Kidney tubule cell (primary cell): ENCODE measurements at regions not wholly inside any gene's neighbourhood (a gene's known extent, or its start where the extent isn't known, plus 50 kb on each side); places are given as distances from the start of the nearest gene placed in this dataset.

Source experiments
- DNase-seq: peaks from one replicate; pipeline ENCODE4 v3.0.0-alpha.2; 2018; ENCODE audit warnings: low spot score

DNA sequence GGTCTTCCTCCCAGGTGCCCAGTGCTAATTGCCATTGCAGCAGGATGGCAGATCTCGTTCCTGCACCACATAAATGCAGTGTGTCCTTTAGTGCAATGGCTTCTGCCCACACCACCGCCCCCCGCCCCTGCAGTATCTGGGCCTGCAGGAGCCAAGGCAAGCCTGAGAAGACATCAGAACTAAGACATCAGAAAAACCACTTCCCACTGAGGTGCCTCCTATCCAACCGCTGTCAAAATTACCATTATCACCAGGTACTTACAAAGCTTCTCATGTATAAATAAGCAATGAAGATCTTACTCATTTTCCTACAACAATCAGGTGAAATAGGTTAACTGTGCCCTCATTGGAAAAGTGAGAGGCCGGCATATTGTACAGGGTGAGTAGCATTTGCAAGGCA is 228.8 kb downstream of the FBXO15 start:
- DNase-seq = no peak

DNA sequence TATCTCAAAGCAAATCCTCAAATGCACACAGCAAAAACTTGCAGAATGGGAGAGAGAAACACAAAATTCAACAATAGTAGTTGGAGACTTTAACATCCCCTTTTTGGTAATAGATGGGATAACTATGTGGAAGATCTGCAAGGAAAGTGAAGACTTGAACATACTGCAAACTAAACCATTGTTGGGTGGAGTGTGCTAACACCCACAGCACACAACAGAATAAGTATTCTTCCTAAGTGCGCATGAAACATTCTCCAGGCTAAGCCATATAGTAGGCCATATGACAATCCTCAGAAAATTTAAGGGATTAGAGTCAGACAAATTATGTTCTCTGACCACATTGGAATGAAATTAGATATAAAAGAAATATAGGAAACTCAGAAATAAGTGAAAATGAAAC is 230.6 kb downstream of the FBXO15 start:
- no peak for DNase-seq

DNA sequence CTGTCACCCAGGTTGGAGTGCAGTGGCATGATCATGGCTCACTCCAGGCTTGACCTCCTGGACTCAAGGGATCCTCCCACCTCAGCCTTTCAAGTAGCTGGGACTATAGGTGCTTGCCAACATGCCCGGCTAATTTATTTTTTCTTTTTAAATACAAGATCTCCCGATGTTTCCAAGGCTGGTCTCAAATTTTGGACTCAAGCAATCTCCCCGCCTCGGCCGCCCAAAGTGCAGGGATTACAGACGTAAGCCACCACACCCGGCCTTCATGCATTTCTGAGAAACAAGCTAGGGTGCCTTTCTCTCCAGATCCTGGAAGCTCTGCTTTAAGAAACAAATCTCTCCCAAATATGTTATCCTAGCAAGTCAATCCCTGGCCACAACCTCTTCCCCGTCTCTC is 234.1 kb downstream of the FBXO15 start:
- DNase-seq = no peak

DNA sequence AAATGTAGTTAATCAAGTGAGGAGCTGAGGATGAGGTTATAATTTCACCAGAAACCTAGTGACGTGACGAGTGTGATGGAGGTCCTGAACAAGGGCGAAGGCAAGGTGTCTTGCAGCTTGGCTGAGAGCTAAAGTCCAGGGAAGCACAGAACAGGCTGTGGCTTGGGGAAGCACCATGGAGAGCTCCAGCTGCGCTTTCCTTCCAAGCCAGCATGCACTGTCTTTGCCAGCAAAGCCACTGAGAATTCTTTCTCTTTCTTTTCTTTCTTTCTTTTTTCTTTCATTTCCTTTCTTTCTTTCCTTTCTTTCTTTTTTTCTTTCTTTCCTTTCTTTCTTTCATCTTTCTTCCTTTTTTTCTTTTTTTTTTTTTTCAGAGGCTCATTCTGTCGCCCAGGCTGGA is 239.3 kb downstream of the FBXO15 start:
- peak; percentile 28 for DNase-seq

DNA sequence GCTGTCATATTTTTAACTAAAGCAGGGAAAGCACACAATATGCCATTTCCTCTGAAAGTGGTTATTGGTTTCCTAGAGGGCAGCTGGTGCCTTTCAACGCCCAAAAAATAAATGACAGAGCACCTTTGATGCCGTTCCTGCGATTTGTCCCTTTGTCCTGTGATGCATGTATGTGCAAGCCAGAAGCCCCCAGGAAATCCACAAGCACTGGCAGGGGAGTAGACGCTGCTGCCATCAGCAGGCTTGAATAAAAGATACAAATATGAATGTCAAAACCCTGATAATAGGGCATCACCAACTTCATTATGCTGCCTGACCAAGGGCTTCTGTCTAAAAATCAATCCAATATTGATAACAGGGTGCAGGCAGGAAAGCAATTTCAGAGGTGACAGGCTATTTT is 246.1 kb downstream of the FBXO15 start:
- no peak for DNase-seq

DNA sequence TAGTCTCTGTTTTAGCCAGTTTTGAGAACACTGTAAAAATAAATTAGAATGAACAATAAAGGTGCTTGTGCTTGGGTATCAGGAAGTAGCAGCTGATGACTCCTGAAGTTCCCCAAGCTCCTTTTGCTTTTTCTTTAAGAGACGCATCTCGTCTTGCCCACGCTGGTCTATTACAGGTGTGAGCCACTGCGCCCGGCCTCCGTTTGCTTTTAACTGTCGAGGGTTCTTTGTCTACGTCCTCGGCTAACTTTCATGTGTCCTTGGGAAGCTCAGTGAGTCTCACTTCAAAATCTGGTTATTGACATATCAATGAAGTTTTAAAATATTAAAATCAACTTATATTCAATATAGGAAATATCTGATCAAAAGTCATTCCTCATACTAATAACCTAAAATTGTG is 246.5 kb downstream of the FBXO15 start:
- DNase-seq = no peak

DNA sequence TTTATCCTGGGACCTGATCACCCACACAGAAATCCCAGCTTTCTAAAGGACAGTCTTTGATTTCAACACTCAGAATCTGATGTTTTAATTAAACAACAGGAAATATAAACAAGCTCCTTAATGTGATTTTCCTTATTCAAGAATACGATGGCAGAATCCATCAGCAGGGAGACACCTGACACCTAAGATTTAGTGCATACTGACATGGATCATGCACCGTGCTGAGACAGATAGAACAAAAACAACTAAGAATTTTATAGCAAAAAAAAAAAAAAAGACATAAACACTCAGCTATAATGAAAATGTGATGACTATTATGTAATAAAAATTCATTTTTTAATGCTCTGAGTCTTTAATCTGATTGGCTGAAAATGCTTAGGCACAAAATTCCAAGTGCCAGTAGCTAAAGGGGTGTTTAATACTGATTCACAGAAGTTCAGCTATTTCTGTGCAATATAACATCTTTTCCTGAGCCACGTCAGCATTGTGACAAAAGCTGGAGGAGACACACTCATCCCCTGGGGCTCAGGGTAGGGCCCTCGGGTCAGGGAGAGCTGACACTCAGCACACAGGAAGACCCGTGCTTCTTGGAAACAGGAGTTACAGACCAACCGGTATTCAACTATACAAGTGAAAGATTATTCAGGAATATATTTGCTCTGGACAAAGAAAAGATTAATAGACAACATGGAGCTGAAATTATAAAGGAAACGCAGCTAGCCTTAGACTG is 247.4 kb downstream of the FBXO15 start:
- DNase-seq = no peak

DNA sequence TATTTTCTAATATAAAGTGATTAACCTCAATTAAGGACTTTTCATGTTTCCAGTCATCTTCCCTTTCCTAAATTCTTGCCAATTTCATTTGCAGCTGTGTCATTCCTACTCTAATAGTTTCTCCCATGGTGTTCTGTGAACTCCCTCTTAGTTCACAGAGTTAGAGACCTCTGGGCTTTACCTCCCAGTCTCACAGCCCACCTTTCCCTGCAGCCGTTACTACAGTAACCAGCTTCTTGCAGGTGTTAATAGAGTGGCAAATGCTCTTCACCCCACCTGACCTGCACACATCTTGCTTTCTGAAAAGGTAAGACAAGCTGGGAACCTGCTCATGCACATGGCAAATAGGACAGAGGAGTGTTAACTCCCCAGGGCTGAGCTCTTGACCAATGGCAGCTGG is 250.1 kb downstream of the FBXO15 start:
- no peak for DNase-seq

DNA sequence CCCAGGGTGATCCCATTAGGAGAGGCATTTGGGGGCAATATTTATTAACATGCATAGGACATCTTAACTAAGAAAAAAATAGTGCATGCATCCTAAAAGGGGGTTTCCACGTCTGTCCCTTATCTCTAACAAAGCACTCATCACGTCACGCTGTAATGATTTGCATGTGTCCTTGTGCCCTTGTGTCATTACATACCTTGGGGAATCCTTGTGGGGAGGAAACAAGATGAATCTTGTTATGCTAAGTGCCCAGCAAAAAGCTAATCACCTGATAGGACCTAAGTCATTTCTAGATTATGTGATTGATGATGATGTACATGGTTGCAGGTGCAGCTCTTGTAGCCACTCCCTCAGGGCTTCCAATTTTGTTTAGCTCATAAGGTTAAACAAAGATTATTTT is 250.9 kb downstream of the FBXO15 start:
- DNase-seq = no peak

DNA sequence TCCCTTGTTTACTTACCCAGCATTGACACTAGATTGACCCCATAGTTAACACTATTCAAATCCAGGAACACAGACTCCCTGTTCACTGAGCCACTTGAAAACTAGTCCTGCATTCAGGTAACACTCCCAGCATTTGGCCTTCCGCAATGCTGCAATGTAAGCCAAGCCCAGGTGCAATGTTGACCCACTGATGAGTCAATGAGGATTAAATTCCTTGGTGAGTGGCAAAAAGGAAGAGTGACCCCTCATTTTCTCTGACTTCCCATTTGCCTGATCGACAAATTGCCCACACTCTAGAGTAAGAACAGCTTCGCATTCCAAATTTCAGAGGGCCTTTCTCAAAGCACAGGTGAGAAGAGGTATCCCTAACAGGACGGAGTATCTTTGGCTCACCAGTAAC is 251.9 kb downstream of the FBXO15 start:
- DNase-seq = peak; percentile 61

DNA sequence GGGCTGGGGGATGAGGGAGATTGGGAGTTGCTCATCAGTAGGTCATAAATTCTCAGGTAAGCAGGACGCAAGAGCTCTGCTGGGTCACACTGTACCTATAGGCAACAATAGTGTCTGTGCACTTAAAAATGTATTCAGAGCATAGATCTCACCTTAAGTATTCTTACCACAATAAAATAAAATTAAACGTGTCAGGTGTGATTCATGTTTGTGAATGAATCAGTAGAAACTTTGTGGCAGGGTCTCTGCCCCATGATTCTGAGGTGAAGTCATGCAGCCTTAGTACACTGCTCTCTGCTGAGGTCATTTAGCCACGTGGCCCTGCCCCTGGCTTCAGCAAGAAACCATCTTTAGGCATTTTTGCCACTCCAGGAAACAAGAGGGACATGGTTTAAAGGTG is 253.8 kb downstream of the FBXO15 start:
- peak; percentile 83 for DNase-seq

DNA sequence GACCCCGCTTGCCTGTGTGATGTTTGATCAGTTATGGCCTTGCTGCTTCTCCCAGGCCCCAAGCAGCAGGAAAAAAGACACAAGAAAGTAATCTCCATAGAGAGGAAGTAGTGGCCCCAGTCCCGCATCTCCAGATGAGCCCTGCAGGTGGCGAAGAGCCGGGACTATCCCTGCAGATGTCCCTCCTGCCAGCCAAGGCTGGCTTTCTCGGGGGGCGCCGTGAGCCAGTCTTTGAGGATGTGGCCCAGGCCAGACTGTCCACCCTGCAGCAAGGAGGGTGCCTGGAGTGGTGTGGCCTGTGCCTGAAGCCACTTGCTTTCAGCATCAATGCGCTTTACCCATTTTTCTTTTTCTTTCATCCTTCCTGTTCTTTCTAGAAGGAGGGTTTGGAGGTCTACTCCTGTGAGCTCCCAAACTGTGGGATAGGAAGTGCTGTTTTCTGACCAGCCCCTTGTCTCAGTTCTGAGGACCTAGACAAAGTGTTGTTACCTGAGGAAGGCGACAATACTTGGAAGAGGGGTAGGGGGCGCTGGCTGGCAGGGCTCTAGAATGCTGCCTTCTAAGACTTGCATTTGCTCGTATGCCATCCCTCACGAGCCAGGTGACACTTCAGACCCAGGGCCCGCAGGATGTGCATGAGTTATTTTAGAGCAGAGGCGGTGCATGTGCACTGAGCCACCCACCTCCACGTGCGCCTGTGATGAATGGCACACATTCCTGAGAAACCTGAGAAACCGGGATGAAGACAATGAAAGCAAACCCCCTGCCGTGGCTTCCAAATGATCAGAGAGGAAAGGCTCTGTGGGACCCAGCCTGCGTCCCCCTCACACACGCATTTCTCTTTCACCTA is 255.8 kb downstream of the FBXO15 start:
- peak; percentile 77 for DNase-seq

DNA sequence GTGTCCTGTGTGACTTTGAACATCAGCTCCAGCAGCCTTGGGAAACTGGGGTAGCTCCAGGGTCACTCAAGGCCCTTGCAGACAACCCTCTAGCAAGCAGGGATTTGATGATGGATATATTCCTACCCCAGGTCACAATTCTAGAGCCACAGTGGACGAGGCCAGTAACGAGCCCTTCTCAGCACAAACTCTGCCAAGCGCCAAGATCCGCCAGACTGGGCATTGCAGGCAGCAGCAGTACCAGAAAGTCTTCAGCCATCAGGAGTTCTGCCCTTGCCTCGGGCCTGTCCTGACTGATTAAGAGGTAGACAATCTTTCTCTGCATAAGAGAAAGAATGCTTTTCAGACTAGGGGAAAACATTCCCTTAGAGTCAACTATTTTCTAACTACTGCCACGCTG is 259.1 kb downstream of the FBXO15 start:
- DNase-seq = no peak

DNA sequence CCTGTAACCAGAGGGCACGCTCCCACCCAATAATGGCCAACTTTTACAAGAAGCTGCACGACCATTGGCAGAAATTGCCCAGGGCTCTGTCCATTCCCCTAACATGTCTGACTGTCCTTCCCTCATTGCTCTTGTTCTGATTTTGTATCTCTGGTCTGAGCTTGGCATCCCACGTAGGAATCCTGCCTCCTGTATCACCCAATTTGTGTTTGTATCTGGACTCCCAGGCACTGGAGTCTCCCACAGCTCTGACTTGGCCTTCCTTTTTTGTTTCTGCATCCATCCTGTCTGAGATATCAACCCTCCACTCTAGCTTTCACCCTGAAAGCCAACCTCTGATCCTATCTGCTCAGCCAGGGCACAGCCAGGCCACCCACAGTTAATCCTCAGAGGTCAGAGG is 259.8 kb downstream of the FBXO15 start:
- DNase-seq = no peak

DNA sequence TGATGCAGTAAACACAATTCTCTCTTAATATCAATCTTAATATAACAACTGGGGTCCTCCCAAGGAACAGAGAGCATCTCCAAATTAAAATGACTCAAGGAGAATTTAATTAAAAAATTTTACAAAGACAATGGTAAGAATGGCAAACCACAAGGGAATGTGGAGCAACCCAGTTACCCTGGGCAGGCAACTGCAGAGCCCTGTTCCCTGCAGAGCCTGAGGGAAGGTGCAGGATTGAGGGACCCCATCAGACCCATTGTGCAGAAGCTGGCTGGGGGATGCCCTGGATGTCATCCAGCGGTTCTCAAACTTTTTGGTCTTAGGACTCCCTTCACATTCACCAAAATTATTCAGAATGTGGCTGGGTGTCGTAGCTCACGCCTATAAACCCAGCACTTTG is 262.8 kb downstream of the FBXO15 start:
- DNase-seq = no peak

DNA sequence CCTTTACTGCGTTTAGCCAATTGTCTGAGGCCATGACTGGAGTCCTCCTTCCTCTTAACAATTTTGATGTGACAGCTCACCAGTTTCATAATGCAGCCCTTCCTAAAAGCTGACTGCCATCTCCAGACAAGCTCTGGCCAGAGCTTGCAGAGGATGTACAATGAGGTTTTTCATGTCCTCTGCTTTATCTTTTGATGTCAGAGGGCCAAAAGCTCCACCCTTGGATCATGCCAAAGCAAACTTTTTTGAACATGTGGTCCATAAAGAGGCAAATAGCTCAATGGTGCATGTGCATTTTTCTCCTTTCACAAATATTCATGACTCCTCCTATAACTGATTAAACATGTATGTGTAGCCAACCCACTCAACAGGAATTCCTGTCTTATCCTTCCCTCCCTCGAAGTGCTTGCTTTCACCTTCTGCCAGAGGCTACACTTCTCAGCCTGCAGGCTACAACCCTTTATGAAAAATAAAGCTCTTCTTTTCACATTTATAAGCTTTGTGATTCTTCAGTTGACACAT is 266.2 kb downstream of the FBXO15 start:
- no peak for DNase-seq

DNA sequence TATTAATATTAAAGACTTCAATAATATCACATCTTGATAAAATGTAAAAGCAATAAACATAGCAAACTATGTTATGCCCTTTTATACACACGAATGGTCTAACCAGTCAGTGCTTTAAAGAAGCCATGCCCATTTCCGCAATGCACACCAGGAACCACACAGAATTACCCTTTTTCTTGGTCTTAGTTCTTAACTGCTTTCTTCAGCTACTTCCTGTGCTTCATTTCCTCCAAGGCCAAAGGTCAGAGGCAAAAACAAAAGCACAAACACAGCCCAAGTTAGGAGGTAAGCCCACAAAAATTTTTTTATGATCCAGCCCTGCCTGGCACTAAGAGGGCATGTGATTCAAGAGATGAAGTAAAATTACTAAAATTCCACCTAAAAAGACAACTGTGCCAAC is 267.2 kb downstream of the FBXO15 start:
- no peak for DNase-seq

DNA sequence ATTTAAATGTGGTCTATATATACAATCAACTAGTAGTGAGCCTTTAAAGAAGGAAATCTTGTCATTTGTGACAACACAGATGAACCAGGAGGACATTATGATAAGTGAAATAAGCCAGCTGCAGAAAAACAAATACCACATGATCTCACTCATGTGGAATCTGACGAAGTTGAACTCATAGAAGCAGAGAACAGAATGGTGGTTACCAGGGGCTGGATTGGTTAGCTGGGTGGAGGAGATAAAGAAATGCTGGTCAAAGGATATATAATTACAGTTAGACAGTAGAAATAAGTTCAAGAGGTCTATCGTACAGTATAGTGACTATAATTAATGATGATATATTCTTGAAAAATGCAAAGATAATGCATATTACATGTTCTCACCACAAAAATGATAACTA is 267.9 kb downstream of the FBXO15 start:
- DNase-seq = peak; percentile 22

DNA sequence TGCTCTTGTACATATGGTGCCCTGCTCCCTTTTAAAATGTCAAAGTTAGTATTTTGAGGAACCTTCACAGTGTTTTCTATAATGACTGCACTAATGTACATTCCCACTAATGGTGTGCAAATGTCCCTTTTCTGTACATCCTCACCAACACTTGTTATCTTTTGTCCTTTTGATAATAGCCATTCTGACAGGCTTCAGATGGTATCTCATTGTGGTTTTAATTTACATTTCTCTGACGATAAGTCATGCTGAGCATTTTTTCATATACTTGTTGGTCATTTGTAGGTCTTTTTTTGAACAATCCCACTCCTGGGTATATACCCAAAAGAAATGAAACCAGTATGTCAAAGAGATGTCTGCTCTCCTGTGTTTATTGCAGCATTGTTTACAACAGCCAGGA is 268.3 kb downstream of the FBXO15 start:
- DNase-seq = no peak

DNA sequence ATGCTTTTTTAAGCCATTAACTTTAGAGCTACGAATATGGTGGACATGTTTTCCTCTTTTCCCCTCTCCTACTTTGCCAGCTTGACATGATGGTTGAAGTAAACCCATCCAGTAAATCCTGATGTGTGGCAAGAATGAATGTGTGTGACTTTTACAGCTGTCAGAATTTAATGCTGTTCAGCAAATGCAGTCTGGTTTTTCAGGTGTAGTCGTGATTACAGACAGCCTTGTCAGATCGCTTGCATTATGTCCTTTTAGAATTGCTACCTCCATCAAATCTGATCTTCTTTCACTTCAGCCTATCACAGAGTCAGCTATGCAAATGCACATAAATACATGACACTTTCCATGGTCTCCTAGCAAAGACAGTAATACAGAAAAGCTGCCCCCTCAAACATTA is 278.5 kb downstream of the FBXO15 start:
- DNase-seq = no peak

DNA sequence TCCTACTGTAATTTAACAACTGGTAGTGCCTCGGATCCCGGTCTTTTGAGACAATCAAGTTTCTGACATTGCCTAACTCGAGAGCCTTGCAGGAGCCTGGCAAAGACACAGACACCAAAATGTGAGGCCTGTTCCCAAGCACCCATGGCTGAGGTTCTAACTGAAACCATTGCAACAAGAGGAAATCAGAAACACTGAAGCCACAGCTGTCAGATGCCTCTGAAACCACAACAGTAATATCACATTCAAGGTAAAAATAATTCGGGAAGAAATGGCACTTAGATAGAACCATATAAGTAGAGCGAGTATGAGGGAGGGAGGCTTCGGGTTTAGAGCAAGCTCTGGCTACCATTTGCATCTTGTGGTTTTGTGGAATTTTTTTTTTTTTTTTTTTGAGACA is 285.9 kb downstream of the FBXO15 start:
- DNase-seq = no peak

DNA sequence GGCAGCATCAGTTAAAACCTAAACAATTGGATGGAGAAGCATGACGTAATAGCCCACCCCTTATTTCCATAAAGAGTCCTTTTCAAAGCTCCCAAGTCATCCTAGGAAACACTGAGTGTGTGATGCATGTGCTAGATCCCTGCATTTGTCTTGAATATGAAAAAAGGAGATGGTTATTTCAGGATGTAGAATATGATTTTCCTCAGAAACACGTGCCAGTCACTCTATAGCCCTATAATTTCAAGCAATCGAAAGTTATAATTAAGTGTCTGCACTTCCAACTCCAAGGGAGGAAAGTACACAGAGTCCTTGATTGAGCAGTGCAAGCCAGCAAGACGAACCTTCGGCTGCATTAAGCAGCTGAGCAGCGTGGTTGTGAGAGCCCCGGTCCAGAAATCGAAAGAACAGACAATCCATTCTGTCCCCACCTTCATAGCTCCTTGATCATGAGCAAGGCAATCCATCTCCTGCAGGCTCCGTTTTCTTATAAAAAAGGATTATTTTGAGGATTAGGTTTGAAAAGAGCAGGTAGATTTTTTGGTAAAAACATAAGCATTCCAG is 287.7 kb downstream of the FBXO15 start:
- no peak for DNase-seq
